H1 (cell line): ENCODE measurements at regions not wholly inside any gene's neighbourhood (a gene's known extent, or its start where the extent isn't known, plus 50 kb on each side); places are given as distances from the start of the nearest gene placed in this dataset.

ENCODE experiments used
- HDAC2 ChIP-seq, 2 experiments: fragments of 300-600 bp in 1 of 2; sonication (generic) in 1 of 2; IDR thresholded peaks; 2 replicates each; pipeline ENCODE4 v1.6.1; 2011 to 2012; ENCODE audit warnings: low read depth in 2 of 2, low read length in 2 of 2, mild to moderate bottlenecking in 2 of 2, moderate library complexity in 2 of 2, borderline replicate concordance in 1 of 2, inconsistent platforms in 1 of 2
- RFX5 ChIP-seq: IDR thresholded peaks from 2 replicates; pipeline ENCODE4 v1.6.1; 2011; ENCODE audit warnings: low read depth, low read length, improper control_type of control experiment, borderline replicate concordance
- RNF2 ChIP-seq: fragments of 200-900, 300-1000 bp; sonication (generic); IDR thresholded peaks from 2 replicates; pipeline ENCODE4 v1.7.1; 2016; ENCODE audit warnings: borderline replicate concordance, low read depth, mild to moderate bottlenecking, antibody characterized with exemption, low read length; ENCODE audit not compliant: poor library complexity, severe bottlenecking; ENCODE audit errors: missing control alignments
- SAP30 ChIP-seq: fragments of 300-600 bp; sonication (generic); IDR thresholded peaks from 2 replicates; pipeline ENCODE4 v1.7.1; 2012; ENCODE audit warnings: low read length, moderate library complexity, mild to moderate bottlenecking, inconsistent platforms; ENCODE audit not compliant: insufficient read depth, insufficient replicate concordance
- TCF12 ChIP-seq: IDR thresholded peaks from 2 replicates; pipeline ENCODE4 v1.6.1; 2011; ENCODE audit warnings: low read depth, mild to moderate bottlenecking, low read length

GRCh38 chrX:44092778-44093177, 119.6 kb upstream of the NDP start (continued):
- TF ChIP-seq SAP30 (no peak), TCF12 (no peak), RFX5 (no peak), HDAC2 (IDR thresholded peaks at IDR 0.05; ENCODE audit: borderline replicate concordance in 1 of 2, low read depth in 2 of 2, low read length in 2 of 2) (no peak), RNF2 (no peak)
- TF ChIP-seq, all 59 proteins: peak for 0
